Heart left ventricle (tissue), 13 donors: ENCODE measurements at regions not wholly inside any gene's neighbourhood (a gene's known extent, or its start where the extent isn't known, plus 50 kb on each side); places are given as distances from the start of the nearest gene placed in this dataset.

ENCODE experiments used
- POLR2A ChIP-seq, 2 donors: fragments of 450-650 bp; IDR thresholded peaks; one replicate each; pipeline ENCODE4 v1.6.1; 2017; ENCODE audit warnings: antibody characterized with exemption in 2 of 2, mild to moderate bottlenecking in 2 of 2, moderate library complexity in 2 of 2
- TF ChIP-seq, protein P1 (sequence below), 12 donors: fragments of 200-600 bp; sonication (generic) in 4 of 12; IDR thresholded peaks; one replicate each; pipeline versions ENCODE4 v1.5.0 to v1.8.0; 2018 to 2022; ENCODE audit warnings: antibody characterized with exemption in 12 of 12, mild to moderate bottlenecking in 5 of 12
- donor health status: ischemic (EF 13 %, LVEDD 7.1; RV severe dilation, severe dysfunction).
- donor health status: DM: no; HTN: yes; CAD: no.
- donor health status: DM: no; HTN: no; CAD: no.
- donor health status: ischemic (EF 25% LVEDD 6.9; RV normal size, moderate dysfunction).
- donor health status: ischemic (EF 25% LVEDD 5.7; RV mildly dilated, moderate dysfunction).
- donor health status: ischemic (EF 35%, LVEDD 5.7; RV mildly dilated, moderate dysfunction).
- donor health status: nonischemic (EF 11% LVEDD 7.7; RV severe dilation, severe dysfunction).
- donor health status: DM: yes; HTN: yes; CAD: no.
- donor health status: PGD.
- donor health status: ischemic (EF 29% LVEDD 5.4; RV normal size, mild dysfunction).
- donor health status: nonischemic (EF 23%, LVEDD 6.1; RV moderate dilation, normal function).

DNA sequence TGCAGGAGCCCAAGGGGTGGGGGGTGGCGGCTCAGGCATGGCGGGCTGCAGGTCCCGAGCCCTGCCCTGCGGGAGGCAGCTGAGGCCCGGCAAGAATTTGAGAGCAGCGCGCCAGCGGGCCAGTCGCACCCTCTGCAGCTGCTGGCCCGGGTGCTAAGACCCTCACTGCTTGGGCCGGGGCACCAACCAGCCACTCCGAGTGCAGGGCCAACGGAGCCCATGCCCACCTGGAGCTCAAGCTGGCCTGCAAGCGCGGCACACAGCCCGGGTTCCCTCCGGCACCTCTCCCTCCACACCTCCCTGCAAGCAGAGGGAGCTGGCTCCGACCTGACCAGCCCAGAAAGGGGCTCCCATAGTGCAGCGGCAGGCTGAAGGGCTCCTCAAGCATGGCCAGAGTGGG, 758.2 kb upstream of the INTU start:
- TF ChIP-seq, protein P1, sequence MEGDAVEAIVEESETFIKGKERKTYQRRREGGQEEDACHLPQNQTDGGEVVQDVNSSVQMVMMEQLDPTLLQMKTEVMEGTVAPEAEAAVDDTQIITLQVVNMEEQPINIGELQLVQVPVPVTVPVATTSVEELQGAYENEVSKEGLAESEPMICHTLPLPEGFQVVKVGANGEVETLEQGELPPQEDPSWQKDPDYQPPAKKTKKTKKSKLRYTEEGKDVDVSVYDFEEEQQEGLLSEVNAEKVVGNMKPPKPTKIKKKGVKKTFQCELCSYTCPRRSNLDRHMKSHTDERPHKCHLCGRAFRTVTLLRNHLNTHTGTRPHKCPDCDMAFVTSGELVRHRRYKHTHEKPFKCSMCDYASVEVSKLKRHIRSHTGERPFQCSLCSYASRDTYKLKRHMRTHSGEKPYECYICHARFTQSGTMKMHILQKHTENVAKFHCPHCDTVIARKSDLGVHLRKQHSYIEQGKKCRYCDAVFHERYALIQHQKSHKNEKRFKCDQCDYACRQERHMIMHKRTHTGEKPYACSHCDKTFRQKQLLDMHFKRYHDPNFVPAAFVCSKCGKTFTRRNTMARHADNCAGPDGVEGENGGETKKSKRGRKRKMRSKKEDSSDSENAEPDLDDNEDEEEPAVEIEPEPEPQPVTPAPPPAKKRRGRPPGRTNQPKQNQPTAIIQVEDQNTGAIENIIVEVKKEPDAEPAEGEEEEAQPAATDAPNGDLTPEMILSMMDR (IDR thresholded peaks at IDR 0.05): no peak
- TF ChIP-seq POLR2A (IDR thresholded peaks at IDR 0.05): no peak
